NB4 (cell line): ENCODE measurements at regions not wholly inside any gene's neighbourhood (a gene's known extent, or its start where the extent isn't known, plus 50 kb on each side); places are given as distances from the start of the nearest gene placed in this dataset.

Experiments used
- TF ChIP-seq, protein P1 (sequence below): IDR thresholded peaks from one replicate; pipeline ENCODE4 v1.5.1; 2012; ENCODE audit warnings: low read depth, low read length
- TF ChIP-seq, protein P2 (sequence below): IDR thresholded peaks from 2 replicates; pipeline ENCODE4 v1.6.1; 2011; ENCODE audit warnings: low read depth, low read length

GRCh38 chr10:2909921-2910320 is 157.4 kb upstream of the PFKP start:
- TF ChIP-seq, protein P1, sequence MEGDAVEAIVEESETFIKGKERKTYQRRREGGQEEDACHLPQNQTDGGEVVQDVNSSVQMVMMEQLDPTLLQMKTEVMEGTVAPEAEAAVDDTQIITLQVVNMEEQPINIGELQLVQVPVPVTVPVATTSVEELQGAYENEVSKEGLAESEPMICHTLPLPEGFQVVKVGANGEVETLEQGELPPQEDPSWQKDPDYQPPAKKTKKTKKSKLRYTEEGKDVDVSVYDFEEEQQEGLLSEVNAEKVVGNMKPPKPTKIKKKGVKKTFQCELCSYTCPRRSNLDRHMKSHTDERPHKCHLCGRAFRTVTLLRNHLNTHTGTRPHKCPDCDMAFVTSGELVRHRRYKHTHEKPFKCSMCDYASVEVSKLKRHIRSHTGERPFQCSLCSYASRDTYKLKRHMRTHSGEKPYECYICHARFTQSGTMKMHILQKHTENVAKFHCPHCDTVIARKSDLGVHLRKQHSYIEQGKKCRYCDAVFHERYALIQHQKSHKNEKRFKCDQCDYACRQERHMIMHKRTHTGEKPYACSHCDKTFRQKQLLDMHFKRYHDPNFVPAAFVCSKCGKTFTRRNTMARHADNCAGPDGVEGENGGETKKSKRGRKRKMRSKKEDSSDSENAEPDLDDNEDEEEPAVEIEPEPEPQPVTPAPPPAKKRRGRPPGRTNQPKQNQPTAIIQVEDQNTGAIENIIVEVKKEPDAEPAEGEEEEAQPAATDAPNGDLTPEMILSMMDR = no peak
- TF ChIP-seq, protein P2, sequence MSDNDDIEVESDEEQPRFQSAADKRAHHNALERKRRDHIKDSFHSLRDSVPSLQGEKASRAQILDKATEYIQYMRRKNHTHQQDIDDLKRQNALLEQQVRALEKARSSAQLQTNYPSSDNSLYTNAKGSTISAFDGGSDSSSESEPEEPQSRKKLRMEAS = no peak
